ENCODE measurements at regions not wholly inside any gene's neighbourhood (a gene's known extent, or its start where the extent isn't known, plus 50 kb on each side); places are given as distances from the start of the nearest gene placed in this dataset.

DNA sequence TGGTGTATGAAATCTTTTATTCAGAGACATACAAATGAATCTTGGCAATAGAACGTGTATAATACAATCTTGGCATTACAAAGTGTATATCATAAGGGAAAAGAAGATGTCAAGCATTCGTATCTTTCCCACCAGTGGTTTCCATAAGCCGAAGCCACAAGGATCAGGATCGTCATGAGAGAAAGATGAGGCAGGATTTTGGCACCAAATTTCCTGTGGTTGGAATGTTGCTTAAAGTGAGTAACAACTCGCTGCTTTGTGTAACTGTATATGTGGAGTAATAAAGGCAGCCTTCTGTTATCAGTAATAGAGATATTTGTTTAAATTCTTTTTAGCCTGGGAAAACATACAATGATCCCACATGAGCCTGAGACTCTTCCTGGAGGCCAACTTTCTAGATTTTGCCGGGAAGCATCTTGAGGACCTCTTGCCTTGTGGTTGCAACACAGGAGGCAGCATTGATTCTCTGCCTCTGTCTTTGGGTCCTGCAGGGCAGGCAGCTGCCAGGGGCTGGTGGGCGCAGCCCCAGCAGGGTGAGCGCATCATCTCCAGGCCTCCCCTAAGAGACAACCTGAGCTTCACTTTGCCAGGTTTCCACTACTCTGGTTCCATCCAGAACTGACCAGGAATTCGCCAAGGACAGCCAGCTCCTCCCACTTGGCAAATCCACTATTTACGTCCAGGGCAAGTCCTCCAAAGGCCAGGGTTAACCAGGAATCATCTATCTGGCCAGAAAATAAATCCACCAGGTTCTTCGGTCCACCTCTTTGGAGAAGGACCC, 230.9 kb upstream of the SULF2 start:
- ATAC-seq = no peak
- Histone ChIP-seq H3K4me3 (no peak overlapping the region), H3K4me1 (no peaks in the 10 kb centered on the region), H3K36me3 (no peaks in the 10 kb centered on the region), H3K9me3 (peaks cover 0 to 17% (median 8%) of the 10 kb centered on the region in 12 donors), H3K27me3 (peaks cover 0 to 8% (median 0%) of the 10 kb centered on the region in 9 donors), H3K27ac (no peak overlapping the region)
- DNase-seq = no peak
- 75 to 81% (median 78%) methylated on average over 10 to 11 of the region's 11 CpGs for WGBS, 4 donors
- intact Hi-C loops (cut with DNase I) = no loop called here
- TF ChIP-seq POLR2A (IDR thresholded peaks at IDR 0.05) = no peak
- TF ChIP-seq CTCF (IDR thresholded peaks at IDR 0.05) = no peak

DNA sequence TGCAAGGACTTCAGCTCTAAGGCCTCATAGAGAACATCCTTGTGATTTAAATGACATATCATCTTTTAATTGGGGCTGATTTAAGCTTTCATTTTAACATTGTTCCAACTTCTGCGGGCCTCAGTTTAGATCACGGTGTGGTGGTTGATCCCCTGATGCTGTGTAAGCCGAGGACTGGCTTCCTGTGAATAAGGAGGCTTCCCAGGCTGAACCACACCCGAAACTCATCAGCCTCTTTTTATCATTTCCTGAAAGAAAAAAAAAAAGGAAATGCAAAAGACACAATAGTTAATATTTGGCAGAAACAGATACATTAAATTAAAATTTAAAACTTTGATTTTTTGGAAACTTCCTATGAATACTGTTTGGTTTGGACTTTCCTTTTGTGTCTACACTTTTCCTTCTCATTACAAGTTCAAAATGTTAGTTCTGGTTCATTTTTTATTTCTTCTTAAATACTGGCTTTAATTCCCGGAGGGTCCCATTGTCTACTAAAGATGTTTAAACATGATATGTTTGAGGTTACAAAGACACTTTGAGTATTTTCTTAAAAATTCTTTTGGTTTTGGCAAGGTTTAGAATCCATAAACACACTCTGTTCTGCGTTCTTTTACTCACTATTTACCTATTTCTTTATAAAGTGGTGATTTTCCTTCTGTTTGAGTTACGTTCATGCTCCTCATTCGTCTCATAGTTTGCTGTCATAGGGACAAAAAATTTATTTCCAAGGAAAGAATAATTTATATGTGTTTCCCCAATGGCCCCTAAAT, 230.0 kb upstream of the SULF2 start:
- no peak overlapping the region for H3K27ac ChIP-seq
- no peak overlapping the region for H3K4me3 ChIP-seq
- intact Hi-C loops (cut with DNase I) = no loop called here
- H3K36me3 ChIP-seq = no peaks in the 10 kb centered on the region
- no peaks in the 10 kb centered on the region for H3K4me1 ChIP-seq
- H3K27me3 ChIP-seq = peaks cover 0 to 8% (median 0%) of the 10 kb centered on the region in 9 donors
- TF ChIP-seq POLR2A (IDR thresholded peaks at IDR 0.05) = no peak
- no peak for TF ChIP-seq CTCF (IDR thresholded peaks at IDR 0.05)
- no peak for ATAC-seq
- WGBS, 4 donors = 56 to 67% (median 62%) methylated on average over 8 of the region's 8 CpGs
- H3K9me3 ChIP-seq = peaks cover 0 to 17% (median 8%) of the 10 kb centered on the region in 12 donors
- no peak for DNase-seq

DNA sequence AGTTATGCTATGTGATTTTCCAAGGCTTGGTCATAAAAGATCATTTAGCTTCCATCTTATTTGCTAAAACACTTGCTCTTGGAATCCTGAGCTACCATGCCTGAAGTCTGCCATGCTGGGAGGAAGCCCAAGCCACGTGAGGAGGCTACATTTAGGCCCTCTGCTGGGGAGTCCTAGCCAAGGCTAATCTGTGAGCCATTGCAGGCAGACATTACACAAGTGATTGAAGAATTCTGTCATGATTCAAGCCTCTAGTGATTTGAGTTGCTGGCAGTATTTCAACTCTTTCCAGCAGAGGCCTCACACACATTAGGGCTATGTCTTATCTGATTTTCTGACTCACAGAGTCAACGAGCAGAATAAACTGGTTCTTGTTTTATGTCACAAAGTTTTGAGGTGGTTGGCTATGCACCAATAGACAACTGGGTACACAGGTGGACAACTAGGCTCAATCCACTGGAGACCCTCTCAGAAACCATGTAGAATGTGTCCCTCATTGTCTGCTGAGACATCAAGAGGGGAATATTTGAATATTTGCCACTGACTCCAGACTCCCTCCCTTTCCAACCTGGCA, 227.2 kb upstream of the SULF2 start:
- WGBS, 4 donors = 32 to 41% (median 36%) methylated on average over 2 of the region's 2 CpGs
- intact Hi-C loops (cut with DNase I) = no loop called here

More for the DNA sequence above, 227.2 kb upstream of the SULF2 start:
- DNase-seq (no peak), ATAC-seq (no peak)
- H3K4me3 ChIP-seq = no peak overlapping the region
- no peaks in the 10 kb centered on the region for H3K4me1 ChIP-seq
- no peak overlapping the region for H3K27ac ChIP-seq
- TF ChIP-seq POLR2A (IDR thresholded peaks at IDR 0.05) = no peak
- no peak for TF ChIP-seq CTCF (IDR thresholded peaks at IDR 0.05)
- H3K9me3 ChIP-seq = peaks cover 0 to 21% (median 8%) of the 10 kb centered on the region in 12 donors
- no peaks in the 10 kb centered on the region for H3K36me3 ChIP-seq
- peaks cover 0 to 2% (median 0%) of the 10 kb centered on the region in 9 donors for H3K27me3 ChIP-seq
